B cell (primary cell): ENCODE measurements at regions not wholly inside any gene's neighbourhood (a gene's known extent, or its start where the extent isn't known, plus 50 kb on each side); places are given as distances from the start of the nearest gene placed in this dataset.

Source experiments
- ATAC-seq: fragments of 200-7000 bp; cut with Tn5 transposase; one replicate; pipeline ENCODE4 v1.10.0; 2021; ENCODE audit warnings: low read depth, mild to moderate bottlenecking, moderate number of reproducible peaks, moderate library complexity
- CTCF ChIA-PET: fragments of 350-600 bp; sonication (Branson Sonifier 250); formaldehyde crosslinking; loops from one replicate; lab custom pipeline; 2021; ENCODE audit warnings: antibody characterized with exemption, inconsistent platforms; lab: Charles Lee
- POLR2A ChIA-PET: fragments of 350-600 bp; sonication (Branson Sonifier 250); formaldehyde crosslinking; loops from one replicate; lab custom pipeline; 2021; ENCODE audit warnings: antibody characterized with exemption; lab: Charles Lee
- DNase-seq: peaks from one replicate; pipeline ENCODE4 v3.0.0; 2013
- H2AFZ ChIP-seq: 2 replicates; pipeline ENCODE4 v1.6.1; 2012; ENCODE audit warnings: mild to moderate bottlenecking, low read depth, low read length; ENCODE audit not compliant: insufficient read depth, poor library complexity, severe bottlenecking
- H3K27ac ChIP-seq, 2 donors: 1 replicate in 1 of 2; 2 replicates in 1 of 2; pipeline ENCODE4 v1.5.1; 2012 to 2013; ENCODE audit warnings: low read length in 2 of 2, mild to moderate bottlenecking in 2 of 2, moderate library complexity in 1 of 2
- H3K27me3 ChIP-seq, 4 experiments: fragments of 200-600 bp in 1 of 4; sonication (generic) in 1 of 4; replicated peaks in 1 of 4; 1 replicate in 2 of 4; 2 replicates in 2 of 4; pipeline versions ENCODE4 v1.6.1 to v1.7.0; 2013 to 2016; ENCODE audit warnings: low read length in 3 of 4, mild to moderate bottlenecking in 2 of 4, mixed read lengths in 1 of 4, moderate library complexity in 1 of 4; ENCODE audit not compliant: insufficient read depth in 4 of 4, control insufficient read depth in 3 of 4; ENCODE audit errors: control extremely low read depth in 1 of 4
- H3K36me3 ChIP-seq, 2 experiments: replicated peaks in 1 of 2; 1 replicate in 1 of 2; 2 replicates in 1 of 2; pipeline versions ENCODE4 v1.6.1 to v1.7.1; 2013; ENCODE audit warnings: low read length in 1 of 2; ENCODE audit not compliant: insufficient read depth in 2 of 2, control insufficient read depth in 1 of 2; ENCODE audit errors: control extremely low read depth in 1 of 2, extremely low read depth in 1 of 2
- H3K4me1 ChIP-seq, 2 donors: fragments of 200-600 bp in 1 of 2; sonication (generic) in 1 of 2; 1 replicate in 1 of 2; 2 replicates in 1 of 2; pipeline versions ENCODE4 v1.5.1 to v1.6.1; 2013 to 2017; ENCODE audit warnings: low read length in 2 of 2; ENCODE audit not compliant: control insufficient read depth in 2 of 2, insufficient read depth in 2 of 2
- H3K4me2 ChIP-seq: replicated peaks from 2 replicates; pipeline ENCODE3; 2012; ENCODE audit warnings: mild to moderate bottlenecking, low read depth, low read length; ENCODE audit not compliant: poor library complexity, severe bottlenecking
- H3K4me3 ChIP-seq, 5 experiments: fragments of 200-600 bp in 1 of 5; sonication (generic) in 1 of 5; 1 replicate in 3 of 5; 2 replicates in 2 of 5; pipeline versions ENCODE4 v1.5.1 to v1.7.0; 2011 to 2016; ENCODE audit warnings: low read length in 4 of 5, mild to moderate bottlenecking in 4 of 5, low read depth in 2 of 5, control low read depth in 1 of 5, moderate library complexity in 1 of 5; ENCODE audit not compliant: insufficient read depth in 1 of 5; ENCODE audit errors: control extremely low read depth in 1 of 5, extremely low read depth in 1 of 5
- H3K79me2 ChIP-seq: fragments of 200-600 bp; sonication (generic); one replicate; pipeline ENCODE4 v1.6.0; 2016; ENCODE audit warnings: low read length; ENCODE audit not compliant: control insufficient read depth, insufficient read depth
- H3K9ac ChIP-seq: fragments of 200-600 bp; sonication (generic); 2 replicates; pipeline ENCODE4 v1.6.1; 2017; ENCODE audit warnings: mild to moderate bottlenecking, low read length, moderate library complexity
- H3K9me3 ChIP-seq, 3 donors: one replicate each; pipeline versions ENCODE4 v1.6.1 to v1.7.1; 2013; ENCODE audit warnings: low read length in 2 of 3; ENCODE audit not compliant: control insufficient read depth in 2 of 3, insufficient read depth in 1 of 3; ENCODE audit errors: control extremely low read depth in 1 of 3
- H4K20me1 ChIP-seq: 2 replicates; pipeline ENCODE4 v1.6.0; 2012; ENCODE audit warnings: mild to moderate bottlenecking, low read length; ENCODE audit not compliant: insufficient read depth, control insufficient read depth, poor library complexity, severe bottlenecking
- H3K27ac Mint-ChIP-seq: one replicate; pipeline ENCODE4 v1.8.0; 2021; ENCODE audit warnings: mixed read lengths
- H3K27me3 Mint-ChIP-seq: one replicate; pipeline ENCODE4 v1.8.0; 2021; ENCODE audit warnings: mixed read lengths
- H3K4me1 Mint-ChIP-seq: one replicate; pipeline ENCODE4 v1.8.0; 2021; ENCODE audit warnings: mixed read lengths
- H3K4me3 Mint-ChIP-seq: one replicate; pipeline ENCODE4 v1.8.0; 2021; ENCODE audit warnings: mixed read lengths
- H3K9me3 Mint-ChIP-seq: one replicate; pipeline ENCODE4 v1.8.0; 2022; ENCODE audit warnings: mixed read lengths; ENCODE audit not compliant: insufficient read depth
- EZH2 ChIP-seq: IDR thresholded peaks from 2 replicates; pipeline ENCODE4 v1.6.1; 2012; ENCODE audit warnings: borderline replicate concordance, low read depth, mild to moderate bottlenecking, moderate library complexity, low read length; ENCODE audit not compliant: insufficient read depth, poor library complexity, severe bottlenecking
- WGBS: methylation state at CpG from one replicate; pipeline ENCODE4 v1.1.5; 2013; ENCODE audit warnings: missing lambda C conversion rate; ENCODE audit not compliant: insufficient coverage; 5-methylcytosine and 5-hydroxymethylcytosine counted together
- intact Hi-C: fragments of 100-400 bp; cut with micrococcal nuclease; formaldehyde crosslinking; loops from one replicate; pipeline ENCODE4 v1.10.0; 2022
- TF ChIP-seq, protein P1 (sequence below): fragments of 200-600 bp; IDR thresholded peaks from one replicate; pipeline ENCODE4 v1.8.0; 2022; ENCODE audit warnings: antibody characterized with exemption, mild to moderate bottlenecking

DNA sequence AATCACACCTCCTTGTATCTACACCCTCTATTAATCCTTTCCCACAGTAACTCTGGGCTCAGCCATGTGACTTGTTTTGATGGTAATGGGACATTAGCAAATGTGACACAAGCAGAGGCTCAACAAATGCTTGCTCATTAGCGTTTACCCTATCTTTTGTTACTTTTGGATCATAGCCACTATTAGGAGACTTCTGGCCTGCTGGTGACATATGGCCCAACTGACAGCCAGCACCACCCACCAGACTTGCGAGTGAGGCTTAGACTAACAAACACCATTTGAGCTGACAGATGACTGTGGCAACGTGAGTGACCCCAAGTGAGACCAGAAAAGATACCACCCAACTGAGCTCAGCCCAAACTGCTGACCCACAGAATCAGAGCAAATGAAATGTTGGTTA, 154.1 kb downstream of the OLFM4 start:
- no peaks in the 10 kb centered on the region for H3K36me3 ChIP-seq
- Mint-ChIP-seq H3K9me3 (no peaks in the 10 kb centered on the region), H3K4me1 (no peaks in the 10 kb centered on the region), H3K4me3 (no peak overlapping the region), H3K27ac (no peak overlapping the region), H3K27me3 (no peaks in the 10 kb centered on the region)
- H2AFZ ChIP-seq = no peak overlapping the region
- no peak overlapping the region for H3K9ac ChIP-seq
- no peaks in the 10 kb centered on the region for H3K27me3 ChIP-seq
- H3K4me1 ChIP-seq = no peaks in the 10 kb centered on the region
- no peaks in the 10 kb centered on the region for H4K20me1 ChIP-seq
- H3K27ac ChIP-seq = no peak overlapping the region
- WGBS = 70% methylated on average over 2 of the region's 3 CpGs
- ChIA-PET POLR2A (no interaction called here), CTCF (no interaction called here)
- no peak overlapping the region for H3K4me3 ChIP-seq
- ATAC-seq = no peak
- no peaks in the 10 kb centered on the region for H3K79me2 ChIP-seq
- intact Hi-C loops = no loop called here
- no peak overlapping the region for H3K4me2 ChIP-seq
- no peak for DNase-seq
- peaks cover 0 to 9% (median 0%) of the 10 kb centered on the region in 3 donors for H3K9me3 ChIP-seq
- TF ChIP-seq, protein P1, sequence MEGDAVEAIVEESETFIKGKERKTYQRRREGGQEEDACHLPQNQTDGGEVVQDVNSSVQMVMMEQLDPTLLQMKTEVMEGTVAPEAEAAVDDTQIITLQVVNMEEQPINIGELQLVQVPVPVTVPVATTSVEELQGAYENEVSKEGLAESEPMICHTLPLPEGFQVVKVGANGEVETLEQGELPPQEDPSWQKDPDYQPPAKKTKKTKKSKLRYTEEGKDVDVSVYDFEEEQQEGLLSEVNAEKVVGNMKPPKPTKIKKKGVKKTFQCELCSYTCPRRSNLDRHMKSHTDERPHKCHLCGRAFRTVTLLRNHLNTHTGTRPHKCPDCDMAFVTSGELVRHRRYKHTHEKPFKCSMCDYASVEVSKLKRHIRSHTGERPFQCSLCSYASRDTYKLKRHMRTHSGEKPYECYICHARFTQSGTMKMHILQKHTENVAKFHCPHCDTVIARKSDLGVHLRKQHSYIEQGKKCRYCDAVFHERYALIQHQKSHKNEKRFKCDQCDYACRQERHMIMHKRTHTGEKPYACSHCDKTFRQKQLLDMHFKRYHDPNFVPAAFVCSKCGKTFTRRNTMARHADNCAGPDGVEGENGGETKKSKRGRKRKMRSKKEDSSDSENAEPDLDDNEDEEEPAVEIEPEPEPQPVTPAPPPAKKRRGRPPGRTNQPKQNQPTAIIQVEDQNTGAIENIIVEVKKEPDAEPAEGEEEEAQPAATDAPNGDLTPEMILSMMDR = no peak
- no peak for TF ChIP-seq EZH2

GRCh38 chr13:53188120-53188519, 159.5 kb downstream of the OLFM4 start:
- Mint-ChIP-seq H3K9me3 (no peaks in the 10 kb centered on the region), H3K4me1 (no peaks in the 10 kb centered on the region), H3K4me3 (no peak overlapping the region), H3K27ac (no peak overlapping the region), H3K27me3 (no peaks in the 10 kb centered on the region)
- POLR2A ChIA-PET = no interaction called here
- TF ChIP-seq EZH2 = no peak
- TF ChIP-seq, protein P1 = no peak
- Histone ChIP-seq H2AFZ (no peak overlapping the region), H3K36me3 (no peaks in the 10 kb centered on the region), H3K9me3 (peaks cover 0 to 6% (median 0%) of the 10 kb centered on the region in 3 donors), H3K27me3 (no peaks in the 10 kb centered on the region), H3K27ac (no peak overlapping the region), H4K20me1 (no peaks in the 10 kb centered on the region), H3K9ac (no peak overlapping the region), H3K4me1 (no peaks in the 10 kb centered on the region), H3K4me3 (no peak overlapping the region), H3K4me2 (no peak overlapping the region), H3K79me2 (no peaks in the 10 kb centered on the region)
- intact Hi-C loops = no loop called here
- no peak for DNase-seq
- no CpG with 5 or more reads among the region's 2 CpGs for WGBS
- CTCF ChIA-PET = no interaction called here
- no peak for ATAC-seq
